Naive B cell (primary cell): ENCODE measurements at regions not wholly inside any gene's neighbourhood (a gene's known extent, or its start where the extent isn't known, plus 50 kb on each side); places are given as distances from the start of the nearest gene placed in this dataset.

Experiments used
- ATAC-seq, 2 donors: fragments of 150-1000 bp; cut with Tn5 transposase; 2 replicates each; pipeline ENCODE4 v1.10.0; 2021; ENCODE audit warnings: low read depth in 2 of 2, mild to moderate bottlenecking in 2 of 2, moderate library complexity in 2 of 2
- DNase-seq: peaks from one replicate; pipeline ENCODE4 v3.0.0; 2022
- H3K27ac Mint-ChIP-seq, 6 donors: one replicate each; pipeline ENCODE4 v1.8.0; 2020 to 2022; ENCODE audit warnings: mild to moderate bottlenecking in 6 of 6, mixed read lengths in 6 of 6, moderate library complexity in 5 of 6, inconsistent platforms in 2 of 6
- H3K27me3 Mint-ChIP-seq, 3 donors: one replicate each; pipeline ENCODE4 v1.8.0; 2021 to 2022; ENCODE audit warnings: mixed read lengths in 3 of 3, mild to moderate bottlenecking in 1 of 3
- H3K36me3 Mint-ChIP-seq, 2 donors: one replicate each; pipeline ENCODE4 v1.8.0; 2020 to 2022; ENCODE audit warnings: mixed read lengths in 2 of 2, inconsistent platforms in 1 of 2, mild to moderate bottlenecking in 1 of 2
- H3K4me1 Mint-ChIP-seq, 3 donors: one replicate each; pipeline ENCODE4 v1.8.0; 2020 to 2022; ENCODE audit warnings: mixed read lengths in 3 of 3, inconsistent platforms in 1 of 3, mild to moderate bottlenecking in 1 of 3, moderate library complexity in 1 of 3
- H3K4me3 Mint-ChIP-seq, 8 donors: one replicate each; pipeline ENCODE4 v1.8.0; 2020 to 2022; ENCODE audit warnings: mild to moderate bottlenecking in 8 of 8, mixed read lengths in 8 of 8, moderate library complexity in 8 of 8, inconsistent platforms in 2 of 8
- H3K9me3 Mint-ChIP-seq, 7 donors: one replicate each; pipeline ENCODE4 v1.8.0; 2020 to 2022; ENCODE audit warnings: mixed read lengths in 7 of 7, mild to moderate bottlenecking in 5 of 7, inconsistent platforms in 2 of 7, moderate library complexity in 1 of 7

DNA sequence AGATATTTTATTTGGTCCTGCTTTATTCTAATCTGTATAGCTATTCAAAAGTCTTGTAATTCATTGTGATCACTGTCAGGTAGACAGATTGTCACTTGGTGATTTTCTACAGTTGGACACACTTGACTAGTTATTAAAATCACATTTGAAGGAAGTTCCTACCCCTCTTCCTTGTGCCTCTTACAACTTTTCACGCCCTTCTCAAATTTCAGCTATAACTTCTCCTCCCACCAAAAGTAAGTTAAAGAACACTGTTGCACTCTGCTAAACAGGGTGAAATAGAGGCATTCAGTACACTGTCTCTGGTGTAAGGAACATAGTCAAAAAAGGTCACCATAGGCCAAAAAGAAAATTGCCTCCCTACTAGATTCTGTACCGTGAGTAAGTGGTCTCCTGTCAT is 142.1 kb upstream of the POU5F2 start:
- Mint-ChIP-seq H3K27ac (no peak overlapping the region), H3K27me3 (no peaks in the 10 kb centered on the region), H3K4me1 (peaks cover 18 to 27% (median 24%) of the 10 kb centered on the region in 3 donors), H3K9me3 (peaks cover 0 to 4% (median 0%) of the 10 kb centered on the region in 7 donors), H3K36me3 (peaks cover 14 to 17% of the 10 kb centered on the region in 2 donors), H3K4me3 (peak overlapping the region in 1 of 8 donors; percentile 26)
- no peak for DNase-seq
- no peak for ATAC-seq

GRCh38 chr5:93875693-93876092 is 134.3 kb upstream of the POU5F2 start:
- H3K4me3 Mint-ChIP-seq, result no peak overlapping the region
- H3K4me1 Mint-ChIP-seq, result peaks cover 0 to 4% (median 2%) of the 10 kb centered on the region in 3 donors
- H3K27me3 Mint-ChIP-seq, result no peaks in the 10 kb centered on the region
- DNase-seq, result no peak
- H3K9me3 Mint-ChIP-seq, result no peaks in the 10 kb centered on the region
- peaks cover 19 to 28% of the 10 kb centered on the region in 2 donors for H3K36me3 Mint-ChIP-seq
- no peak overlapping the region for H3K27ac Mint-ChIP-seq
- ATAC-seq, result no peak

DNA sequence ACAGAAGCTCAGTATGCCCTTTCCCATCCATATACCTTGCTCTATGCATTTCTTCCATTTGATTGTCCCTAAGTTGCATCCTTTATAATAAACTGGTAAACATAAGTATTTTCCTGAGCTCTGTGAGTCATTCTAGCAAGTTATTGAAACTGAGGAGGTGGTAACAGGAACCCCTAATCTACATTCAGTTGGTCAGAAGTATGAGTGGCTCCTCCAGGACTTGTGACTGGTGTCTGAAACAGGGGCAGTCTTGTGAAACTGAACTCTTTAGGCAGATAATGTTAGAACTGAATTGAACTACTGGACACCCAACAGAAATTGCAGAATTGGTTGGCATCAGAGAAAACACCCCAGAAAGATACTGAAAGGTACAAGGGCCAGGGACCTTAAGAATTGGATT is 133.1 kb upstream of the POU5F2 start:
- H3K27ac Mint-ChIP-seq, result peak overlapping the region in 2 of 6 donors; percentile 16 to 51
- H3K36me3 Mint-ChIP-seq, result peaks cover 14 to 36% of the 10 kb centered on the region in 2 donors

GRCh38 chr5:93874080-93874479 is 132.7 kb upstream of the POU5F2 start:
- no peak for DNase-seq
- H3K36me3 Mint-ChIP-seq, result peaks cover 10 to 31% of the 10 kb centered on the region in 2 donors
- no peak for ATAC-seq
- no peak overlapping the region for H3K4me3 Mint-ChIP-seq
- H3K27me3 Mint-ChIP-seq, result no peaks in the 10 kb centered on the region
- H3K27ac Mint-ChIP-seq, result peak overlapping the region in 1 of 6 donors; percentile 51
- peaks cover 0 to 3% (median 2%) of the 10 kb centered on the region in 3 donors for H3K4me1 Mint-ChIP-seq
- no peaks in the 10 kb centered on the region for H3K9me3 Mint-ChIP-seq

More for the DNA sequence above, 133.1 kb upstream of the POU5F2 start:
- H3K4me3 Mint-ChIP-seq, result no peak overlapping the region
- H3K27me3 Mint-ChIP-seq, result no peaks in the 10 kb centered on the region
- no peaks in the 10 kb centered on the region for H3K9me3 Mint-ChIP-seq
- H3K4me1 Mint-ChIP-seq, result peaks cover 0 to 3% (median 2%) of the 10 kb centered on the region in 3 donors
- no peak for DNase-seq
- ATAC-seq, result no peak

DNA sequence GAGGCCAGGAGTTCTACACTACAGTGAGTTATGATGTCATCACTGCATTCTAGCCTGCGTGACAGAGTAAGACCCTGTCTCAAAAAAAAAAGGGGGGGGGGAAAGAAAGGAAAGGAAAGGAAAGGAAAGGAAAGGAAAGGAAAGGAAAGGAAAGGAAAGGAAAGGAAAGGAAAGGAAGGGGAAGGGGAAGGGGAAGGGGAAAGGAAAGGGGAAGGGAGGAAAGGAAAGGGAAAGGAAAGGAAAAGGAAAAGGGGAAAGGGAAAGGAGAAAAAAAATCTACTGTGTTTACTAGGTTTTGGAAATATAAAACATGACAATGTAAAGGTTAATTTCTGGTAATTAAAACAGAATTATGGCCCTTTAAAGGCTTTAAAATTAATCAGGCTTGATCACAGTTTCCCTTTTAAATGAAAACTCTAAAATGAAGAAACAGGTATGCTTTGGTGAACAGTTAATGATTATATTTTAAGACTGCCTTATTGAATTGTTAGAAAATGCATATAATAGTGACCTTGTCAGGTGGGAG is 131.9 kb upstream of the POU5F2 start:
- no peaks in the 10 kb centered on the region for H3K27me3 Mint-ChIP-seq
- peaks cover 8 to 28% of the 10 kb centered on the region in 2 donors for H3K36me3 Mint-ChIP-seq
- H3K4me3 Mint-ChIP-seq, result no peak overlapping the region
- DNase-seq (no peak), ATAC-seq (no peak)
- H3K9me3 Mint-ChIP-seq, result no peaks in the 10 kb centered on the region
- no peak overlapping the region for H3K27ac Mint-ChIP-seq
- peaks cover 0 to 3% (median 2%) of the 10 kb centered on the region in 3 donors for H3K4me1 Mint-ChIP-seq

- H3K4me3 Mint-ChIP-seq, result no peak overlapping the region
- ATAC-seq (no peak), DNase-seq (no peak)
- peaks cover 0 to 2% (median 0%) of the 10 kb centered on the region in 3 donors for H3K4me1 Mint-ChIP-seq
- no peaks in the 10 kb centered on the region for H3K27me3 Mint-ChIP-seq
- no peak overlapping the region for H3K27ac Mint-ChIP-seq
- H3K9me3 Mint-ChIP-seq, result no peaks in the 10 kb centered on the region
- H3K36me3 Mint-ChIP-seq, result peaks cover 0 to 28% of the 10 kb centered on the region in 2 donors
Measured at GRCh38 chr5:93870649-93871048, 129.2 kb upstream of the POU5F2 start.

GRCh38 chr5:93868851-93869250 is 127.5 kb upstream of the POU5F2 start:
- ATAC-seq (no peak), DNase-seq (no peak)
- Mint-ChIP-seq H3K27me3 (no peaks in the 10 kb centered on the region), H3K36me3 (peaks cover 0 to 27% of the 10 kb centered on the region in 2 donors), H3K4me3 (no peak overlapping the region), H3K4me1 (peaks cover 0 to 2% (median 0%) of the 10 kb centered on the region in 3 donors), H3K9me3 (no peaks in the 10 kb centered on the region), H3K27ac (no peak overlapping the region)

GRCh38 chr5:93850311-93850710 is 108.9 kb upstream of the POU5F2 start:
- Mint-ChIP-seq H3K9me3 (peaks cover 0 to 21% (median 9%) of the 10 kb centered on the region in 7 donors), H3K27ac (no peak overlapping the region), H3K36me3 (peaks cover 9 to 13% of the 10 kb centered on the region in 2 donors)

DNA sequence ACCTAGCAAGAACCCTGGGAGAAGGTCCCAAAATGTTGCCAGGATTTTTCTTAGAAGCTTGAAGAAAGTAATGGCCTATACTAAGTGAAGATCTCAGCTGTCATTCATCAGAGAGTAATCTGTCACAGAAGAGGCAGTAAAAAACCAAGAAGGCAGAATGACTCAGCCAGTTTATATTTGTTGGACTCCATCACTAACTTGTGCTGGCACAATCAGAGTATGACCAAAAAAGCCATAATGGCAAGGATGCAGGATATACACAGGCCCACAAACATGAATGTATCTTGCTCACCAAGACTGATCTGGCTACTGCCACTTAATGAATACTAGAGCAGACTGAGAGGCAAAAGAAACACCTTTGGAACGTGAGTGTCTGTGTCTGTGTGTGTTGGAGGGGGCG is 104.0 kb upstream of the POU5F2 start:
- Mint-ChIP-seq H3K27me3 (no peaks in the 10 kb centered on the region), H3K36me3 (peaks cover 48 to 52% of the 10 kb centered on the region in 2 donors), H3K4me1 (peaks cover 0 to 3% (median 0%) of the 10 kb centered on the region in 3 donors), H3K9me3 (peaks cover 5 to 35% (median 24%) of the 10 kb centered on the region in 7 donors), H3K27ac (no peak overlapping the region), H3K4me3 (no peak overlapping the region)
- no peak for DNase-seq
- ATAC-seq, result no peak

More at GRCh38 chr5:93850311-93850710, 108.9 kb upstream of the POU5F2 start:
- no peak for DNase-seq
- no peak for ATAC-seq
- H3K4me3 Mint-ChIP-seq, result no peak overlapping the region
- no peaks in the 10 kb centered on the region for H3K4me1 Mint-ChIP-seq
- no peaks in the 10 kb centered on the region for H3K27me3 Mint-ChIP-seq

DNA sequence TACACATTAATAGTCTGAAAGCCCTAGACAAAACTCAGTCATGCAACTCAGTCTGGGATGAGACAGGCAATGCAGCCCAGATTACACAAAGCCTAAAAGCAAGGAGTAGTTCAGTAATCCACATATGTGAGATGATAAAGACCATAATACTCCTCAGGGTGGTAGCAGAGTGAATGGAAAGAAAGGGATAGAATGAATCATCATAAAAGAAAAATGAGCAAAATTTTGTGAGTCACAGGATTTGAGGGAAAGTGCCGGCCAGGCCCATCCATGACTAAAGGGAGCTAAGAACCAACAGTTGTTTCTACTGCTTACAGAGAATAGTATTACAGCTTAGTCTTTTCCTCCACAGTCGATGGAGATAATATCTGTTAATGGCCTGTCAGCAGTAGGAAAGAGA is 90.0 kb upstream of the POU5F2 start:
- Mint-ChIP-seq H3K4me1 (no peaks in the 10 kb centered on the region), H3K27ac (no peak overlapping the region), H3K36me3 (peaks cover 30 to 33% of the 10 kb centered on the region in 2 donors), H3K4me3 (no peak overlapping the region), H3K9me3 (peaks cover 5 to 21% (median 14%) of the 10 kb centered on the region in 7 donors), H3K27me3 (no peaks in the 10 kb centered on the region)
- no peak for ATAC-seq
- DNase-seq, result no peak

GRCh38 chr5:93830893-93831292 is 89.5 kb upstream of the POU5F2 start:
- ATAC-seq (no peak), DNase-seq (no peak)
- Mint-ChIP-seq H3K4me3 (no peak overlapping the region), H3K9me3 (peaks cover 5 to 21% (median 14%) of the 10 kb centered on the region in 7 donors), H3K27me3 (no peaks in the 10 kb centered on the region), H3K36me3 (peaks cover 30 to 33% of the 10 kb centered on the region in 2 donors), H3K4me1 (no peaks in the 10 kb centered on the region), H3K27ac (peak overlapping the region in 1 of 6 donors; percentile 77)

GRCh38 chr5:93829346-93829745 is 87.9 kb upstream of the POU5F2 start:
- Mint-ChIP-seq H3K36me3 (peaks cover 42 to 43% of the 10 kb centered on the region in 2 donors), H3K27me3 (no peaks in the 10 kb centered on the region), H3K9me3 (peaks cover 6 to 23% (median 21%) of the 10 kb centered on the region in 7 donors), H3K4me1 (no peaks in the 10 kb centered on the region), H3K4me3 (no peak overlapping the region), H3K27ac (no peak overlapping the region)
- ATAC-seq (no peak), DNase-seq (no peak)

- Mint-ChIP-seq H3K36me3 (peaks cover 39 to 41% of the 10 kb centered on the region in 2 donors), H3K27me3 (no peaks in the 10 kb centered on the region), H3K4me3 (no peak overlapping the region), H3K27ac (no peak overlapping the region), H3K4me1 (no peaks in the 10 kb centered on the region), H3K9me3 (peaks cover 0 to 13% (median 6%) of the 10 kb centered on the region in 7 donors)
- ATAC-seq (no peak), DNase-seq (no peak)
Measured at GRCh38 chr5:93821891-93822415, 80.6 kb upstream of the POU5F2 start.

DNA sequence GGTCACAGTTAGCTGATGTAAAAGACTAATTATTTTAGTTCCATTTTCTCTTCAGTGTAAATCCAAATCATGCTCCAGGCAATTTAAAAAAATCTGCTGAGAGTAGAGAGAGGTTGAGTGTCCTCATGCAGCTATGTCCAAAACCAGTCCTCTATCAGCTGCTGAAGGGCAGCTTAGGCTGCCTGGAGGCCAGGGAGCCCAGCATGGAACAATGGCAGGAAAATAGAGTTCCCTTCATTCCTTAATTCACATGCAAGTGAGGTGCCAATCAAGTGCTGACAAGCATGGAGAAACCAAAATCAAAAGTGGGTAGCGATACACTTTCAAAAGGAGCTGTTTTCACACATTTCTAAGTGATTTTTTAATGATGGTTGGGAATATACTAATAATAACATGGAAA is 78.3 kb upstream of the POU5F2 start:
- Mint-ChIP-seq H3K27ac (peak overlapping the region in 1 of 6 donors; percentile 16), H3K4me1 (no peaks in the 10 kb centered on the region), H3K9me3 (peaks cover 0 to 6% (median 4%) of the 10 kb centered on the region in 7 donors), H3K4me3 (no peak overlapping the region), H3K36me3 (peaks cover 39 to 44% of the 10 kb centered on the region in 2 donors), H3K27me3 (no peaks in the 10 kb centered on the region)
- ATAC-seq (no peak), DNase-seq (no peak)
